DMS114 treated with DMSO at 0.1 percent for 48 hours (cell line): ENCODE measurements at regions not wholly inside any gene's neighbourhood (a gene's known extent, or its start where the extent isn't known, plus 50 kb on each side); places are given as distances from the start of the nearest gene placed in this dataset.

Experiments used
- DNase-seq: peaks from one replicate; lab custom pipeline; 2025; ENCODE audit not compliant: unreplicated experiment; lab: John Stamatoyannopoulos, UW

DNA sequence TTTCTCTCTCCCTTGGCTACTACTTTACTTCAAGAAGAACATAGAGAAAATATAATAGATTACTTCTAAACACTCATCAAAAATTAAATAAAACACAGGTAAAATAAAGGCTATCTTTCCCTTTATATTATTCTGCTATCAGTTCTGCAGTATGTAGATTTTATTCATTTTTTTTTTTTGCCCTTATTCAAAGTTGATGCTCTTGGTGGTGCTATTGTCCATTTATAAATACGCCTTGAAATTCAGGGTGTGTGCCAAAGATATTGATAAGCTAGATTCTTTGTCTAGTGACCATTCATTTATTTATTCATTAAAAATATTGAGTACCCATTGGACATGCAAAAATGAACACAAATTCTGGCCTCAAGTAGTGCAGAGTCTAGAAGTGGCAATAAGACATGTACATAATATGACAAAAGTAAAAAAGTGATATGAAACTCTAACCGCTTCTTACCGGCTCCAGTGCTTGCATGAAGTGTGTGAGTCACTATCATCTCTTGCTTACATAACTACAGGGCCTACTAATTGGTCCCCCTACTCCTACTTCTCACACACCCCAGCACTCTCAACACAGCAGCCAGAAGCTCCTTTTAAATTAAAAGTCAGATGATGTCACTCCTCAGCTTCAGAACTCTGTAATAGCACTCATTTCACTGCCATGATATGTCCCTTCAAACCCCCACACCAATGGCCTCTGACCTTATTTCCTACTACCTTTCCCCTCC is 208.3 kb upstream of the FANCL start:
- no peak for DNase-seq

DNA sequence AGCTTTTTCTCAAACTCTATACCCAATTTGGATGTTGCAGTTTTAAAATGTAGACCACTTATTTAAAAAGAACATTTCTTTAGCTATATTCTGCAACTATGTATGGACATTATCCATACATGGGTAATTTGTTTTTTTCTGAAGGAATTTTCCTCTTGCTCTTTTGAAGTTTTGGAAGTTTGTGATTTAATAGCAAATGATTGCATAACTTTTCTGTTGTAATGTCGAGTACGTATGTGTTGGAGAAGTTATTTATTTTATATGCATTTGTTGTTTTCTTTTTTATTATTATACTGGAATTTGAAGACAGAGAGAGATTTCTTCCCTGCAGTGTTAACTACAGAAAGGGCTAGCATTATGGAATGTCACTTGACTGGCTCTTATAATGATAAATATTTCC is 207.7 kb upstream of the FANCL start:
- no peak for DNase-seq

DNA sequence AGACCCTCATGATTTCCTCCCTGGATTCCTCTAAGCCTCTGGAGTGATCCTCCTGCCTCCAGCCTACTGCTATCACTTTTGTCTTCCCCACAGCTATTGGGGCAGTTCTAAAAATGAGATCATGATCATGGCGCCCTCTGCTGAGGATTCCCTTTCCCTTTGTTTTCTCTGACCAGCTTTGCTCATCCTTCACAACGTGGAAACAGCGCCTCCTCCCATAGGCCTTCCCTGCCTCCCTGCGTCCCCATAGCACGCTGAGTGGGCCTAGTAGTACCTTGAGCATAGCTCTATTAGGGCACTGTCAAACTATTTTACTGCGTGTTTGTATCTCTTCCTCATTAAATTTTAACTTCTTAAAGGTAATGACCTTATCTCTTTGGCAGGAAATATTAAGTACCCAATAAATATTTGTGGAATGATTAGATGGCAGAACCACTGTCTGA is 207.0 kb upstream of the FANCL start:
- DNase-seq: peak; percentile 79

DNA sequence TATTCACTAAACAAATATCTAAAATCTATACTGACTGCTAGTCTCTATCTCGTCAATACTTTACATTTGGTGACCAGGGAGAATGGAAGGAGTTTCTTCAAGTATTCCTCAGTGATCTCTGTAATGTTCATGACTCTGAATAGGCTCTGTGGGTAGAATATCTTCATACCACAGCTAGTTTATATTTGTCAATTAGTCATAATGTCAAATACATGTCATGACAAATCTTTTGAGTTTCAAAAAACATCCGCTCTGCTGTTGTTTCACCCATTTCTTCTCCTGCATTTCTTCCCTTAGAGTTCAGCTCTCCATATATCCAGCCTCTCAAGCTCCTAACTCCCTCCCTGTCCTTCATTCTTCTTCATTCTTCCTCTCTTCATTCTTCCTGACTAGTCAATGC is 206.5 kb upstream of the FANCL start:
- no peak for DNase-seq

DNA sequence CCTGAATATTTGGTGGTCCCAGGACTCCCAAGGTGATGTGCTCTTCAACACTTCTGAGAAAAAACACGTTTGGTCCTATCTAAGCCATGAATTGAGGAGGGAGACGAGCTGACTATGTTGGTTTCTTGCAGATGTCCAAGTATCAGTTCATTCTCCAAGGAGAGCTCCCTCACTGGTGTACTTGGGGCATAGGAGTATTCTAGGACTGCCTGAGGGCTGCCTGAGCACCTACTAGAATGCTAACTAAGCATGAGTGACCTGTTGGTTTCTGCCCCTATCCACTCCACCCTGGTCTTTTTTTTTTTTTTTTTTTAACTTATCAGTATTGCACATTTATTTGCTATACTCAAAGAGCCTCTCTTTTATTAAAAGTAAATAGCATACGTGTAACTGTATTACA is 200.5 kb upstream of the FANCL start:
- DNase-seq: no peak

DNA sequence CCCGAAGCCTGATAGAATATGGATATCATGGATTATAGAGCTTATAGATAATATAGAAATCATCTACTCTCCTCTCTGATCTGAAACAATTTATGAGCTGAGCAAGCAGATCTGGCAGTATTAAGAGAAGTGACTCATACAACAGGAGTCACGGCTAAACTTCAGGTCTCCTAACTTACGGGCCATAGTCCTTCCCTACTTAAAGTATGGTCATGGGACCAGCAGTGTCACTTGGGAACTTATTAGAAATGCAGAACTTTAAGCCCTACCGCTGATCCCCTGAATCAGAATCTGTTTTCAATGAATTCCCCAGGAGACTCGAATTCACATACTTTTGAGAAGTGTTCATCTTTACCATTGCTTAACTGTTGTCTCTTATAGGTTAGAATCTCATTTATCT is 195.7 kb upstream of the FANCL start:
- DNase-seq: no peak

DNA sequence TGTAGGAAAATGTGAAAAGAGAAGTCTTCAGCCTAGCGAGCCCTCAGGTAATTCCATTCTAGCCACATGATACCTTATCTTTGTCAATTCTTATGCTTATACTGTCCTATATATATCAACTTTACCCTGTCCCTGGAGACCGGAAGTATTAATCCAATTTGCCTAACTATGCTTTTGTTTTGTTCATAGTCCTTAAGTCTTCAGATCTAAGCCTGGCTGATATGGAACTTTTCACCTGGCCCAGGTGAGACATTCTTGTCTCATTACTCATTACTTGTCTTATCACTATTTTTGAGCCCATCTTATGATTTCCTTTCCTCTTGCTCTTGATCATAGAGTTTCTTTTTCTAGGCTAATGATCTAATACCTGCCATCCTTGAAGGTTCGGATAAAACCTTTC is 194.1 kb upstream of the FANCL start:
- no peak for DNase-seq

DNA sequence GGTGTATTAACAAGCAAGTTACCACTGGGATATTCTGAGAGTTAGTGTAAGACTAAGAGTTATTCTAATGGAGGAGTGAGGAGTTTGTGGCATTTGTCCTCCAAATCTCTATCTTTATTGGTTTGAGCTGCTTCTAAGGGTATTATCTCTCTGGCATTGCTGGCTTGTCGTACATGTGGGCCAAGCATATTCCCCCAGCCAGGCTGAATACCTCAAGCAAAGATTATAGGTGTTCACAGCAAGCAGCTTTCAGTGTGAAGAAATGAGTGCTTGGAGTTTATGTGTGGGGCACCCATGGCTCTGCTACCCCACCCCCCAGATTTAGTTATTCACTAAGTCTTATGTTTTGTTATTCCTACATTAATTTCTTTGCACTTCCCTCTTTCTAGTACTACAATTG is 193.6 kb upstream of the FANCL start:
- DNase-seq: no peak

DNA sequence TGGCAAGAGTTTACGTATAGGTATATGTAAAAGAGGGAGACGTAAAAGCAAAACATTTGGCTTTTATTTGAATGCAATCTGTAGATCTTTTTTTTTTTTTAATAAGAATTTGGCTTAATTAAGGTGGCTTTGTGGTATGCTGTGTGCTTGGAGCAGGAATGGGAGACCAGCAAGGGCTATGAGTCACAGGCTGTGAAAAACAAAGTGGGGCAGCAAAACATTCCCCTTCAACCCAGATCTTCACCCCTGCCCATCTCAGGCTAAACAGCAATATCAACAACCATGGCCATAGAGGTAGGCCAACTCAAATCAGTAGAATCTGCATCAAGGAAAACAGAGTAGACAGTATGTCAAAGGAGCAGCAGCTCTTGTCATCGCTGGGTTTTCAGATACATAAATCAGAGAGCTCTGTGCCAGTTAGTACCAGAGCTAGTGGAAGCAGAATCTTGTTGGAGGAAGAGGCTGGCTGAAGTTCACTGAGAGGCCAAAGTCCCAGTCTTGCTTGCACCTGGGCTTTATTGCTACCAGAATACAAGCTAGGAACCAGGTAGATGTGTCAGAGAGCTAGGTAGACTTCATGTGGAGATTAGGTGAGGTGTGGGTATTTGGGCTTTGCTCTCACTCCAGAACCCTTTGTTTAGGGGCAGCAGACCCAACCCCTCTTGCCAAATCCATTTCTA is 191.5 kb upstream of the FANCL start:
- DNase-seq: no peak

DNA sequence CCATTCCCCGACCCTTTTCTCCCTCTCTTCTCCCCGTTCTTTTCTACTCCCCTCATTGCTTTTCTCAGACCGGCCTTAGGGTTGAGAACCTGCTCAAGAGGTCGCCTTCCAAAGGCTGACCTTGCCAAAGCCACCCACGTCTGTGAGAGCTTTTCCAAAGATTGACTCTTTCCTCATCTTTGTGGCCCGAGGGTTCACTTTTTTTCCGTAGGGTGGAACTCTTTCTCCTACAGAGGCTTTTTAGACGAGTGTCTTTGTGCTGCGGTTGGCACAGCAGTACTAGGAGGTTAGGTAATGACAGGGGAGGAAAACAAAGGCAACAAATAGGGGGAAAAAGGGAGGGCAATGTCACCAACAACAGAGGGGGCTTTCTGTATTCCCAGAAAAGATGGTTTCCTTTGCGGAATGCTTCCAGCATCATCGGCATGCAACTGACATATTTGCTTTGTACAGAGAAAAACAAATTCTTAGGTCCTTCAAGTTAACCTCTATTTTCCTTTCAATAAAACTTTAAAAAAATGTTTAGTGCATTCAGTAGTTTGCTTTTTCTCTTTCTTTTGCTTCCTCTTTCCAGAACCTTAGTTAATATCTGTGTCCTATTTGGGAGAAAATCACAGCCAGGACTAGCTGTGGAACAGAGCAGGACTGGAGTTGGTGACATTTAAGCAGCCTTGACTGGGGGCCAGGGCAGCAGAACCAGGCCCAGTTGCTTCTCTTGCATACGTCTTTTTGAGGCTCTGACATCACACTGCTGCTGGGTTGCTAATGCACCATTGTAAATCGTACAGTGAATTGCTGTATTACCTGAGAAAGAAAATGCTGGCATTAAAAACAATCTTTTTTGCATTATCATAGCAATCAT is 188.1 kb upstream of the FANCL start:
- no peak for DNase-seq

DNA sequence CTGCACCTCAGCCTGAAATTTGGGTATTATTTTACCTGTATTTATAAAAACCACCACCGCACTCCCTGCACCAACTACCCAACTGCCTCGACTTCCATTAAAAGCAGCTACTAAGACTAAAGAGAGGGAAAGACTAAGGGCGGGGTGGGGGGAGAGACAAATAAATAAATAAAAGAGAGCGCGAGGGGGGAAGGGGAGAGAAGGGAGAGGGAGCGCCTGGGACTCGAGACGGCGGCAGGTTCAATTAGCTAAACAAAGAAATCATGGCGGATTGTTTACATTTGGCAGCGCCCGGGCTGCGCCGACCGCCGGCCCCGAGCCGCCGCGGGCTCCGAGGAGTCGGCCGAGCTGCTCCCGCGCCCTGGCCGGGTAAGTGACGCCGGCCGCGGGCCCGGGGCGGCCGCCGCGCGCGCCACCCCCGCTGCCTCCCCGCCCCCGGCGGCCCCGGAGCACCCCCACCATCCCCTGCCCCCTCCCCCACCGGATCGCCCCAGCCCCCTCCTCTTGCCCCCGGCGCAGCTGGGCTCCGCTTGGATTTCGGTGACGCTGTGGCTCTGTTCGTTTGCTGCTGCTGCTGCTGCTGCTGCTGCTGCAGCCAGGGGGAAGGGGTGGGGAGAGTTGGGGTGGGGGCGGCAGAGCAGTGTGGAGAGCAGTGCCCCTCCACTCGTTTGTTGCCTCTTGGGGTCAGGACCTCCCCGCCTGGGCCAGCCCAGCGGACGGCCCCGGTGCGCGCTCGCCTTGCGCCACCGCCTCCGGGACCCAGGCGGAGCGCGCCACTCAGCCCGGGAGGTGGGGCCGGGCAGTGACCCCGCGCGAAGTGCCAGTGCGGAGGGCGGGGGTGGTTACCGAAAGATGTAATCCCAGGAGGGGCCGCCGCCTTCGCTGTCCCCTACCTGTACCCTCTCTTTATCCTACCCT is 187.2 kb upstream of the FANCL start:
- no peak for DNase-seq

DNA sequence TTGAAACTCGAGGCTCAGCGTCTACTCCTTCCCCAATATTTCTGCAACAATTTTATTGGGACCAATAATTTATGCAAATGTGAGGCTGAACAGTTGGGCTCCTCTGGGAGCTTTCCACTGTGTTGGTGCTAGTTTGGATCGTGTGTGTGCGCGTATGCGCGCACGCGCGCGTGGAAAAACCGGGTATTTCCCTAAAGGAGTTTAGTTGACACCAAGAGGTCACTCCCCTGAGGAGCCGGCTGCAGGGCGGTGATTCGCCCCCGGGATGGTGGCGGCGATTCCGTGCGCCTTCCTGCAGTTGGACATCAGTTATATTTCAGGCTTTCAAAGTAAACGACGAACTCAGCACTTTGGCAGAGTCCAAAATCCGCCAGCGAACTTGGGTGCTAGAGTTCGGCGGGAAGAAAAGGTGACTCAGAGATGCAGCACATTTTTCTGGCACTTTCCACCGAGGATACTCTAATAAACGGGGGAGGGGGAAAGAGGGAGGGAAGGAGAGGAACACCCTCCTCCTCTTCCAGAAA is 186.5 kb upstream of the FANCL start:
- DNase-seq: no peak

DNA sequence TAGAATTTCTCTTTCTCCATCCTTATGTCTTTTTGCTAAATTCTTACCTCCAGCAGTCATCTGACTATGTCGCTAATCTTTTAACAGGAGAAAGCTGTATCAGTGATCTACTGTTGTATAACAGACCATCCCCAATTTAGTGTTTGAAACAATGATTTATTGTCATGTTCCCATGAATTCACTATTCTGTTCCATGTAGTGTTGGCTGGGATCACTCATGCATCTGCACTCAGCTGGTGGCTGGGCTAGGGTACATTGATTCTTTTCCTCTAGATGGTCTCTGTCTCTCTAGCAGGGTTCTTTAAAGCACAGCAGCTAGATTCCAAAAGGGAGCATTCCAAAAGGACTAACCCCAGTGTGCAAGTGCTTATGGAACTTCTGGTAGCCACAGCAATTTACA is 184.2 kb upstream of the FANCL start:
- no peak for DNase-seq

DNA sequence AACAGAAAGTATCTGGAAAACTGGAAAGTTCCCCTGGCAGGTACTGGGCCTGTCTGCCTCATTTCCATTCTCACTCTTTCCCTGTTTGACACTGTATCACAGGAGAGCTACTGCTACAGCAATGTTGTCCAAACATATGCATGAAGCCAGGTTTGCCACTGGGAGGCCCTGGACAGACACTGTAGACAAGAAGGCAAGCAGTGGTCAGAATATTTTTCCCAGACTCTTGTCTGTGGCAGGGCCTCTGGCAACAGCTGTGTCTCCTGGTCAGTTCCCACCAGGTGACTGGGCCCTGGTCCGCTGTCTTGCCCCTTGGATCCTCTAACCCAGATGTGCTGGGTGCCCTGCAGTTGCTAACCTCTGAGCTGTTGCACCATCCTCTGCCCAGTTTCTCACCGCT is 178.9 kb upstream of the FANCL start:
- no peak for DNase-seq

DNA sequence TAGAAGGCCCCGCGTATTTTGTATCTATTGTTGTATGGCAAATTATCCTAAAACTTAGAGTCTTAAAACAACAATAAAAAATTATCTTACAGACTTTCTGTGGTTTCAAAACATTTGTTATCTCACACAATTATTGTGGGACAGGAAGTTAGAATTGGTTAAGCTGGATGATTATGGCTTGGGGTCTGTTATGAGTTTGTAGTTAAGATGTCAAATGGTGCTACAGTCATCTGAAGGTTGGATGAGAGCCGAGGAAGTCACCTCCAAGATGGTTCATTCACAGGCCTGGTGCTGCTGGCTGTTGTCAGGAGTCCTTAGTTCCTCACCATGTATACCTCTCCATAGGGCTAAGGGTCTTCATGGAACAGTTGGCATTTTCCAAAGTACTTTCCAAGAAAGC is 175.6 kb upstream of the FANCL start:
- DNase-seq: no peak

DNA sequence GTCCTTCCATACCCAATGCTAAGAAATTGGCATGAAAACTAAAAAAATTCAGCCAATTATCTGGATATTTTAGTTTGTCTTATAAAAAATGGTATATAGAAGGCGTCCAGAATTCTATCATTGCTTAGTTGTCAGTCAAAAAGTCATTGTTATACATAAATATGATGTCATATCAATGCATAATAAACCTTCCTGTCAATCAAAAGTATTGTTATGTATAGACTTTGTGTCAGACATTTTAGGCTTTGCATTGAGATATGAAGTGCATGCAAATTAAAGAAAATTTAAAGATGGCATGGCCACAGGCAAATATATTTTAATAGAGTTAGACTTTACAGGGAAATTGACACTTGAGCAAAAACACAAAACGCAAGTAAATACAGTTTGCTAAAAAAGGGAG is 173.4 kb upstream of the FANCL start:
- DNase-seq: no peak

DNA sequence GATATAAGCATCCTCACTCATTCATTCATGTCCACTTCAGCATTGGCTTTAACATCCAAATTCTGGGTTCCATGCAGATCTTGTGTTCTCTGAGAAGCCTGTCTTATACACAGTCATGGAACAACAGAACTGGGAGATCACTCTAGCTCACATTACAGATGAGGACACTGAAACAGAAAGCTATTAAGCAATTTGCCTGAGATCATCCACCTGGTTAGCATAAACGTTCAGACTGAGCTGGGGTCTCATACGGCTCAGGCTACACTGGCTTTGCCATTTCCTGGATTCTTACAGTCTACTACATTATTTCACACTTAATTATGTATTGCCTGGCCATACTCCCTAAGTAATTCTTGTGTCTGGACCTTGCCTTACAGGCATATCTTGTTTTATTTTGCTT is 169.4 kb upstream of the FANCL start:
- DNase-seq: no peak

DNA sequence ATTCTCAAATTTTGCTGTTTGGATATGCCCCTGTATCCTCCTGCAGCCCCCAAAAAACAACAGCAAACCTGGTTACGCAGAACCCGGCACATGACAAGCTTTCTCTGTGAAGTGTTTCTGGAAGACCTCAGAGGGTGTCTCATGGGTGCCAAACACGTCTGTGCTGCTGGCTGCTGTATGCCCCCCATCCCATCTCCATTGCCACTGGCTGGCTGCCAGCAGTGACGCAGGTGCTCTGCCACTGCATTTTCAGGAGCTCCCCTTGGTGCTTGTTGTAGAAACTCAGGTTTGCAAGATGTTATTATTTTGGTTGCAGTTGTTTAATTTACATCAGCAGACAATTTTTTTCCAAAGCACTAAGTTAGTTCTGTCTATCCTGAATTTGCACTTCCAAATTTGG is 166.4 kb upstream of the FANCL start:
- DNase-seq: no peak

DNA sequence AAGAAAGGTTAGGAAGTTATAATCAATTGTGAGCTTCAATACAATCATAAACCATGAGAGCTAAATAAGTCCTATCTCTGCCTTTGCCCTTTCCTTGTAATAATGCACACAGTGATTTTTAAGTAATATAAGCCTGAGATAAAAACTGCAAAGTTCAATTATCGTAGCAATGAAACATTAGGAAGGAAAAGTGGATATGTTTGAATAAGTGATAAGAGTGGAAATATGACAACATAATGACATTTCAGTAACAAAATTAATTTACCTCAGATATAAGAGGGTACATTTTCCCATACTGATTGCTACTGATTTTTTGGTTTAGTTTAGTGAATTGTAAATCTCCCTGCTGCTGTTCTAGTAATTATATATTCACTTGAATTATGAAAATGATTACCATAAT is 164.2 kb upstream of the FANCL start:
- DNase-seq: no peak

DNA sequence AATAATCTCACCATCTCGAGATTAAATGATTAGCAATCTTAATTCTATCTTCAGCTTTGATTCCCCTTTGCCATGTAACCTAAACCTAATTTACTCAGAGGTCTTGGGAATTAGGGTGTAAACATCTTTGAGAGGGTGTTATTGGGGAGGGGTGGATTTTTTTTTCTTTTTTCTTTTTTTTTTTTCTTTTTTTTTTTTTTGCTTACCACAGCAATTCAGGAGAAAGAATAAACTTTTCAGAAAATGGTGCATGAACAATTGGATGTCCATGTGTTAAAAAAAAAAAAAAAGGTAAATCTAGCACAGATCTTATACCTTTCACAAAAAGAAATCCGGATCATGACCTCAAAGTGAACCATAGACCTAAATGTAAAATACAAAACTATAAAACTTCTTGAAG is 160.8 kb upstream of the FANCL start:
- DNase-seq: no peak

DNA sequence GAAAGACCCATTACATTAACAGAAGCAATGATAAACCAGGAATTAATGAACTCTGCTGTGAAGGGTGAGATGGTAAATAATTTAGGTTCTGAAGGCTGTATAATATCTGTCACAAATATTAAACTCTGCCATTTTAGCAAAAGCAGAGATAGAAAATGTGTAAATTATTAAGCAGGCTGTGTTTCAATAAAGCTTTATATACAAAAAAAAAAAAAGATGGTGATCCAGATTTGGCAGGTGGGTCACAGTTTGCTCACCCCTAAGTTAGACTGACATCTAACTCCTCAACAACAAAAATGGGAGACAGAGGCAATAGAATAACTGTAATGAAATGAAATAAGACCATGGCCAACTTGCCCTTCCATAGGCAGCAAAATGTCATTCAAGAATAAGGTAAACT is 157.3 kb upstream of the FANCL start:
- DNase-seq: no peak
